SK-N-MC (cell line): ENCODE measurements at regions not wholly inside any gene's neighbourhood (a gene's known extent, or its start where the extent isn't known, plus 50 kb on each side); places are given as distances from the start of the nearest gene placed in this dataset.

Source experiments
- EZH2 ChIP-seq: fragments of 200-600 bp; sonication (generic); IDR thresholded peaks from one replicate; pipeline ENCODE4 v1.6.1; 2017; ENCODE audit warnings: antibody characterized with exemption
- POLR2AphosphoS5 ChIP-seq: IDR thresholded peaks from 2 replicates; pipeline ENCODE4 v1.6.1; 2012; ENCODE audit warnings: mild to moderate bottlenecking, low read depth, low read length, borderline replicate concordance

- TF ChIP-seq EZH2 = no peak
- no peak for TF ChIP-seq POLR2AphosphoS5
Observed at GRCh38 chr2:31812051-31812798, 198.6 kb downstream of the MEMO1 start.
